NCI-H1417 treated with DMSO at 0.1 percent for 48 hours (cell line): ENCODE measurements at regions not wholly inside any gene's neighbourhood (a gene's known extent, or its start where the extent isn't known, plus 50 kb on each side); places are given as distances from the start of the nearest gene placed in this dataset.
"Not testable (repeated sequence)": the region's sequence is repeated elsewhere in the genome, so short reads cannot be mapped to it uniquely, and the experiment has no call there.

Experiments used
- DNase-seq: peaks from one replicate; lab custom pipeline; 2025; lab: John Stamatoyannopoulos, UW

DNA sequence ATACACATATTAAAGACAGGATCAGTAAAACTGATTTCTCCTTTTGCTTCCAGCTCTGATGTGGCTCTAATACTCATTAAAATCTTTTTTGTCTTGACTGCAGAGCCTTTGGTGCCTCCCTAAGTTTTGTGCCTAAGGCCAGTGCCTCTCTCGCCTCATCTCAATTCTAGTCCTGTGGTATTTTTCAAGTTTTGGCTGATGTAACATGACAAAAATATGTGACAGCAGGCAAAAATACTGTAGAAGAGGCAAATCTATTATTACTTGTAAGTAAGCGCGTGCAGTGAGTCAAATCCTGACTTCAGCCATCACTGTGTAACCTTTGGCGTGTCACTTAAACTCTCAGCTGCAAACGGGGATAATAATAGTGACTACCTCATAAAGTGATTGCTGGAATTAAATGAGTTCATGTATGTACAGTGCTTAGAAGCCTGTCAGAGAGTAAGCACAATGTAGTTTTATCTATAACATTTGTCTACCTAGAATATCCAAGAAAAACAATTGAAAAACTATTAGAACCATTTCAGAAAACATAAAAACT, 74.0 kb downstream of the MAB21L3 start:
- no peak for DNase-seq

GRCh38 chr1:116189481-116189880, 78.3 kb downstream of the MAB21L3 start:
- no peak for DNase-seq

- no peak for DNase-seq
These were observed 80.1 kb downstream of the MAB21L3 start for GRCh38 chr1:116191294-116191693.

- no peak for DNase-seq
These were observed 82.6 kb downstream of the MAB21L3 start for GRCh38 chr1:116193768-116194167.

- DNase-seq, result no peak
These were observed 83.4 kb downstream of the MAB21L3 start for GRCh38 chr1:116194568-116194967.

DNA sequence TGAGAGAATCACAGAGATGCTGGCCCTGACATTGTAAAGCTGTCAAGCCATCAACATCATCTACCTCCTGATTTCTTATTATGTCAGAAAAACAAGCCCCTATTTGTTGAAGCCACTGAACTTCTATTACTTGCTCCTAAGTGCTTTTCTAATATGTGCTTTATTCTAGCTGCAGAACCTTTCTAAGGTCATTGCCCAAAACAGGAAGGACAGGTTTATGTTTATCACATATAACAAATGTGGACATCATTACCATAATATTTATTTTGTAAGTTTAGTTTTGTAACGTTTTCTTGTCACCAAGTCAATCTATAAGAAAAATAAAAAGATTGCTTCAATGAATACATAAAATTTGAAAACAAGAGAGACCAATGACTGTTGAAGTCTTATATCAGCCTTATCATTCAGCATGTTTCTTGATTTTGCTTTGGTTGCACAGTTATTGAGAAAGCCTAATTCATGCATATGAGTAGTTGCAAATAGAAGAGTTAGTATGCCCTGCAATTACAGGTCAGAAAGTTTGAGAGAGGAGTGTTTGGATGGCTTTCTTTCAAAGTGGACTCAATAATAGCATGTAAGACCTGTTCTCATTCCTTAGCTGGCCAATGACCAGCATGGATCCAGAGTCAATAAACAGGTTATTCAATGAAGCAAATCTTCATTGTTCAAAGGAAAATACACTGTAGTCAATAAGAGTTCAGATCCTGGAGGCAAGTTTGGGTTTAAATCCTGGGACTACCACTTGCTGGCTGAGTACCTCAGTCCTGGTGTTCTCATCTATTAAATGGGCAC, 84.1 kb downstream of the MAB21L3 start:
- no peak for DNase-seq

GRCh38 chr1:116200343-116200742, 89.1 kb downstream of the MAB21L3 start:
- not testable (repeated sequence) for DNase-seq

DNA sequence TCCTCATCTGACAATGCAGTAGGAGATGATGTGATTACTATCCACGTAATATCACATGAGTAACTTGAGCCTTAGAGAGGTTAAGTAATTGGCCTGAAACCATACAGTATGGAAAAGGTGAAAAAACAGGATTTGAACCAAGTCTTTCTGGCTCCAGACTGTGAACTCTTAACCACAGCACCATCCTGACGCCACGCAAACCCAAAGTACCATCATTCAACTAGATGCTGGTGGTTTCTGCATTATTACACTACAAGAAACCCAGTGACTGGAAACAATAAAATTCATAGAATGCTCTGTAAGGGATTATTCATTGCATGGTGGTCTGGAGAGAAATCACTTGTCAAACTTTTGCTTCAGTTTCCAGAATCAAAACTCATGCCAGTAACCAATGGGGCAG, 90.7 kb downstream of the MAB21L3 start:
- no peak for DNase-seq

DNA sequence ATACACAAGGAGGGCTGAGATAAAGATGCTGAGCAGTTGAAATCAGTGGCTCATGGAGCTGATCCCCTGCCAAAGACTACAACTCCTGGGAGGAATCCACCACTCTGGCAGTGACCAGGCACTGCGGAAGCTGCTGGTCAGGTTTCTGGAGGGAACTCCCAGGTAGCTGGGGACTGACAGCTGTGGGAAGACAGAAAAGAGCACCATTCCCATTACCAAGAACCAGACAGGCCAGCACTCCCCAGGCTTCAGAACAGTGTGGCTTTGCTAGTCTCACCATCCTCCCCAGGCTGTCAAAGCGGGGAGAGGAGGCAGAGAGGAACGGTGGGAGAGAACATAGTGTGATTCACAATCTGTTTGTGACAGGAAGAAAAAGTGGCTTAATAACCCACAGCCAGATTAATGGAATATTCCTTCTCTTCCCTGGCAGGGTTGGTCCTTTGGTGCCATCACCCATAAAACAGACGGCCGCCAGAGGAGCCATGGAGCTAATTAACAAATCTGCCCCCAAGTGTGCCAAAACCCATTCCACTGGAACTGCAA, 92.1 kb downstream of the MAB21L3 start:
- no peak for DNase-seq

- no peak for DNase-seq
These were observed 92.7 kb downstream of the MAB21L3 start for GRCh38 chr1:116203920-116204319.

DNA sequence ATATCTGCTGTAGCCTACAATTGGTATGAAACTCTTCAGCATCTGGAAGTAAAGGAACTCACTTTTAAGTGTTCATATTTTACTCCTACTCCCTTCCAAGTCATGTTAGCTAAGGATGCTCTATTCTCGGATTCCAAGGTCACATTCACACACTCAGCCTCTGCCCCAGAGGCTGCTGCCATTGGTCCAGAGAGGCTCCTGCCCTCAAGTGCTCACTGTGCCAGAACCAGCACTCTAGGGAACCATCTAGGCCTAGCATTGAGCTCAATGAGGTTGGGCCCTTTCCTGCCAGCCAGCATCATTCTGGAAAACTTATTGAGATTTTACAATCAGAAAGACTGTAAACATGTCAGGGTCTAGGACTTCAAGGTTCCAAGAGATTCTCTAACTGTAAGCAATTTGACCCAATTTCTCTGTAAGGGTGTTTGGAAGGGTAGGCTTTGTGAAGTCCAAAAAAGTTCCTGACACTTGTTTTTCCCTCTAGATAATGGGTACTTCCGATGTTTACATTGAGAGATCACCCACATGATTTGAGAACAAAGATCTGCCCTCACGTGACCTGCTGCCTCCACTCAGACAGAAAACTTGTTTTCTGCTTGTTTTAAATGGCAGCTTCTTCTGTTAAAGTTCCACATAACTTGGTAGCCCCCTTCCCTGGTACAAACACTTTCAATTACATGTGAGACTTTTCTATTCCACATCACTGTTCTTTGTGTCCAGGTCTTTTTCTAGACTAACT, 94.9 kb downstream of the MAB21L3 start:
- no peak for DNase-seq

DNA sequence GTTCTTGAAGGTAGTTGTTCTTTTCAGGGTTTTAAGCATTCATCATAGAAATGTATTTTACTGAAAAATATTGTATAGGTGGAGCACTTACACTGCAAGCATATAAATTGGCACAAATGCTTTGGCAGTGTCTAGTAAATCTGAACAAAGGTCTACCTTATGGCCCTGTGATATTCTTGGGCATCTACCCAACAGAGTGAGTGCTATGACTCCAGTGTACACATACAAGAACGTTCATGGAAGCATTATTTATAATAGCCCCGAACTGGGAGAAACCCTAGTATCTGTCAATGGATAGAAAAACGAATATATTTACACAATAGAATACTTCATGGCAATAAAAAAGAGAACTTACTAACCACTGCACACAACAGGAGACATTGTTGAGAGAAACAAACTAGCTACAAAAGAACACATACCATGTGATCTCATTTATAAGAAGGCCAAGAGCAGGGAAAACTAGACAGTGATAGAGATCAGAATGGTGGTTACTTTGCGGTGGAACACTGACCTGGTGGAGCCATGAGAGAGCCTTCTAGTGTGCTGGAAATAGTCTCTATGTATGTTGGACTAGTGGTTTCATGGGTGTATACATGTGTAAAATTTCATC, 96.0 kb downstream of the MAB21L3 start:
- no peak for DNase-seq

DNA sequence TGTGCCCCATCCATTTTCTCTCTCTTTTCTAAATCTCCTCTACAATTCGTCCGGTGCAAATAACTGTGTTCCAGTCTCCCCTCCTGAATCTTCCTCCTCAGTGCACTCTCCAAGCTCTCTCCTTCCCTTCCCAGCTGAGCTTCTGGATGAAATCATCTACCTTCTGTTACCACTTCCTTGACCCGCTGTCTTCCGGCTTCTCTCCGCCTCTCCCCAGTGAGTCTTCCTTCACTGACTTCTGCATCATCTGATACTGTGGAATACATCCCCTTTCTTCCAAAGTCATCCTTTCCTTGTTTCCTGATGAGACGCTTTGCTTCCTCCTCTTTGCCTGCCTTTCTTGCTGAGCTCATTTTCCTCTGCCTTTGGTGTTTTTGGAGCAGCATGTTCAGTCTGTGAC, 96.9 kb downstream of the MAB21L3 start:
- DNase-seq, result no peak

DNA sequence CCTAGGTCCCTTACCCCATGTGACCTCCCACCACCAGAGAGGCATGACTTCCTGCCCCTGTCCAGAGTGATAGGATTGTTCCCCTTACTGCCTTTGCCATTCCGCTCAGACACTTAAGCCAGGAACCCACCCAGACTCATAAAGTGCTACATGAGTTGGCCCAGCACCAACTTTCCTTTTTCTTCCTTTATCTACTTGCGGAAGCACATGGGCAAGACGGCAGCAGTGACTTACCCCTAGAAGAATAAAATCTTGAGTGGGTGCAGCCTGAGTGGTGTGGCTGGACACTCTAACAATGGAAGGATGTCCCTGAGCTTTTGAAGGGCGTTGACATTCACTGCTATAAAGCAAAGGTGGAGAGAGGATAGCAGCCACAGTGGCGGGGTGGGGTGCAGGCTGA, 100.1 kb downstream of the MAB21L3 start:
- no peak for DNase-seq

DNA sequence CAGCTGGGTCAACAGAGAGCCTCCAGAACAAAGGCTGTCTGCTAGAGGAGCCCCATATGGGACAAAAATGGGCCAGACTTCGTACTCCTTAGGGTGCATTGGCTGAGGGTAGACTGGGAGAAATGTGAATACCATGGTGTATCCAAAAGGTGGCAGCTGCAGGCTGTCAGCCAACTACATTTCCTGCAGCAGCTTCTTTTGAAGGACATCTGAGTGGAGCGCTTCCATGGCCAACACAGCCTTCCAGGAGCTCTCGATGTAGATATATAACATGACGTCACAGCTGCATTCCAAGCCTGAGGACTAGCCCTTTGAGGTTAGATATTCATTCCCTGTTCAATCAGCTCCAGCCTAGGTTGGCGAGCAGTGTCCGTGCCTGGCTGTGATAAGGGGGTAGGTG, 107.7 kb downstream of the MAB21L3 start:
- no peak for DNase-seq

- no peak for DNase-seq
These were observed 108.6 kb downstream of the MAB21L3 start for GRCh38 chr1:116219651-116220434.

DNA sequence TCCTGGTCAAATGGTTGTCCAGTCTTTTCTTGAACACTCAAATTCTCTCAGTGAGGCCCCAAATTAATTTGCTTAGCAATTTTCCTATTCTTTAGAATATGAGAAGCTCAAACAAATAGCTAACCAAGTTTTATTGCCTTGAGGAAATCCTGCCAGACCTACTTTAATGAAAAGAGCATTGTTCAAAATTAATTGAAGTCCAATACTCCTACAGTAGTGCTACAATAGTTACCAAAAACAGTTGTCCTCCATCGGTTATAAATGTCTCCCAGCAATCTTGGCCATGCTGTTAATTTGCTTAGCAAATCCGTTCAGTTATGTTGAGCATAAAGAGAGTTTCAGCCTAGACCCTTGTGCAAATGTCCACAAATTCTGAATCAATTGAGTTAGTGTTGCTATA, 112.9 kb downstream of the MAB21L3 start:
- no peak for DNase-seq

DNA sequence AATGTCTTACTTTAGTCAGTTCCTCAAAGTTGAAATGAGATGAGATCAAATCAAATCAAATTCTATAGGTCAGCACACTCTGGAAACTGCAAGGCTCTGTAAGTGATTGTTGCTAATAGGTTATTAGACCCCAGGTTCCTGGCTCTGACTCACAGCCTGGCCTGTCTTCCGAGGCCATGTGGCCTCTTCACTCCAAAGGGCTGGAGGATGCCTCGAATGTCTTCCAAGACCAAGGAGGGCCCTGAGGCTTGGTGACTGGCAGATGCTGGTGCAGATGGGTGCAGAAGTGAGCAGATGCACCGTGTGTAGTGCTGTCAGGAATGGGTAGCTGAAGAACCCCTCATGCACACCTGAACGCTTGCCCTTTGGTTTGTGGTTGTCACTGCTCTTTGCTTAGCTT, 113.4 kb downstream of the MAB21L3 start:
- DNase-seq, result no peak

DNA sequence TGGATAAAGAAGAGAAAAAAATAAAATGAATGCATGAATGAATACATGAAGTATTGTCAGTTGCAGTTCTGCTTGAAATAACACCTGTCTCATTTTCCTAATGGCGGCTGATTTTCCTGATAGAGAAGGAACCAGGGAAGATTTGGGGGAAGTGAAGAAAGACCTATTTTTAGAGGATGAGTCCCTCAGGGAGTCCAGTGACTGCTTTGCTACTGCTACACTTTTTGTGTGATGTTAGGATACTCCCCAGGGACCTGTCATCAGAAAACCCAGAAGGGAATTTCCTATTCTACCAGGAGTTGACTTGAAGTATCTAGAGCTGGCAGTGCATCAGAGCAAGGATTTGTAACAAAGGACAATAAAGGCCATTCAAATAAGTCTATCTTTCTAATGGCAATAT, 114.8 kb downstream of the MAB21L3 start:
- no peak for DNase-seq

DNA sequence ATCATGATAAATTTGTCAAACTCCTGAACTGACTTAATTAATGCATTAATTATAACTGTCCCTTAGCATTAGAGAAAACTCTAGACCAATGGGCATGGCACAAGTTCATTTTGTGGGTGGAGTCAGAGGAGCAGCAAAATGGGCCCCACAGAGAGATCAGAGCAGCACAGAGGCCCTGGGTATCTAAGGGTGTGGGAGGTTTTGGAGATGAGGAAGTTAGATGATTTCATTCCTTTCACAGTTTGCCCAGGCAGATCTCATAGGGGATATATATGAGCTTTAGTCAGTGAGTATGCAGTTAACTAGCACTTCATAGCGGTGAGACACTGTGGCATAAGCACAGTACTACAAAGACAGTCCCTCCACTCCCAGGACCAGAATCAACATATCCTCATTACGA, 117.3 kb downstream of the MAB21L3 start:
- no peak for DNase-seq

GRCh38 chr1:116230712-116231111, 119.5 kb downstream of the MAB21L3 start:
- no peak for DNase-seq

DNA sequence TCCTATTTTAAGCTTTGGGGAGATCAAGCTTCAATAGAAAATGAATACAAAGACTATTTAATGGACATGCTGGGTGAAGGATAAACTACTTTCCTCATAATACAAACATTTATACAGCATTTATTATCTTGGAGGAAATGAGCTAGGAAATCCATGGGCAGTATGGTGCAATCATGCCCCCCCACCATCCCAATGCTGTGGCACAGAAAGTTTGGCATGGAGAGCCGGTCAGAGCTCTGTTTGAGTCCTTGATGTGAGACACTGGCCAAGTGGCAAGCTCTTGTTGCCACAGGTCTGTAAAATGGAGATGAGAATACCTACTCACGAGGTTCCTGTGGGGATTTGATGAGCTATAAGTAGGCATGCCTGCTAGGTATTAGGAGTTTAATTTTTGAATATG, 120.6 kb downstream of the MAB21L3 start:
- no peak for DNase-seq
